SK-MEL-5 (cell line): ENCODE measurements at regions not wholly inside any gene's neighbourhood (a gene's known extent, or its start where the extent isn't known, plus 50 kb on each side); places are given as distances from the start of the nearest gene placed in this dataset.
A peak's percentile ranks its signal among the peaks of the same experiment; 100 is the strongest.

Source experiments
- DNase-seq: peaks from one replicate; pipeline ENCODE4 v3.0.0-alpha.2; 2016; ENCODE audit warnings: low read depth, low spot score
- in situ Hi-C: cut with HindIII; loops from 2 replicates; pipeline ENCODE4 v1.10.0; 2016; ENCODE audit warnings: low sequenced_read_pairs, high pct_unique_total_duplicates, low pct_unique_long_range_greater_than_20kb

GRCh38 chr4:126216611-126217010 lies 901.9 kb downstream of the FAT4 start:
- in situ Hi-C loops: no loop called here
- DNase-seq: no peak

- in situ Hi-C loops: no loop called here
- DNase-seq: no peak
Measured at GRCh38 chr4:126221282-126221681, 906.5 kb downstream of the FAT4 start.

- in situ Hi-C loops: no loop called here
- DNase-seq: no peak
Measured at GRCh38 chr4:126221717-126222340, 907.1 kb downstream of the FAT4 start.

DNA sequence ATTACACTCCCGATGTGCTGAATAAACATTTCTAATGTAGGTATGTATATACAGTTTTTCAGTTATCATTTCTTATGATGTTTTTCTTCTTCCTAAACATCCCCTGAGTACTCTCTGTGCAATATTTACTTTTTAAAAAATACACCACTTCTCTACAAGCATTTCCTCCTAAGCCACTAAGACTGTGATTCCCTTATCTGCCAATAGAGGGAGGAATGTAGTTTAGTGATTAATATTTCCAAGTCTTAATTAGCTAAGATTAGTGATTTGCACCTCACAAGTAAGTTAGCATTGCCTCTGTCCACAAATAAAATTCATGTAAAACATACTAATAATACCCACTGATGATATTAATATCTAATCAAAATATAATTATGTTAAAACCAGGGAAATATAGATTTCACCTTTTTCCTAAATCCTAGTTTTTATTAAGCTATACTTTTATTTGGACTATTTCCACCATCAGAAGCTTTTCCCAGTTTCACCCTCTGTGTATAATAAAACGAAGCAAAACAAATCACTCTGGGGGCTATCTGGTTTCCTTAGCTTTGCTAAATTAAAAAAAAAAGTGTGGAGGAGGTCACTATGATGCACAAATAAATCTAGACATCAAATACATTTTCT lies 909.1 kb downstream of the FAT4 start:
- DNase-seq: peak; percentile 28
- in situ Hi-C loops: no loop called here

DNA sequence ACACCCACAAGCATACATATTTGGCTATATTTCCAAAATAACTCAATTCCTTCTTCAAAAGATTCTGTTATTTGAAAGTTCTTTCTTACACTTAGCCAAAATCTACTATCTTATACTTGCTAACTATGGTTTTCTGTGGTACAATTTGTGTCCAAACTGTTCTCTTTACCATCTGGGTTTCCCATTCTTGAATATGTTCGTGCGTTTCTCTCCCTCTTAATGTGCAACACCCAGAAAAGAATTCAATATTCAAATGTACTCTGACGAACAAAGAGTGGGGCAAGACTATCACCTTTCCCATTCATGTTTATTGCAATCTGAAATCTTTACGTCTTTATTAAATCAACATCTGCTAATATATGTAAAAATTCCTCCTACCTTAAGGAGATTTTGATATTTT lies 912.7 kb downstream of the FAT4 start:
- no peak for DNase-seq
- in situ Hi-C loops: no loop called here

- DNase-seq: no peak
- in situ Hi-C loops: no loop called here
Measured at GRCh38 chr4:126230269-126230668, 915.5 kb downstream of the FAT4 start.

GRCh38 chr4:126233483-126233882 lies 918.7 kb downstream of the FAT4 start:
- DNase-seq: no peak
- in situ Hi-C loops: no loop called here

- DNase-seq: no peak
- in situ Hi-C loops: no loop called here
Measured at GRCh38 chr4:126238013-126238412, 923.3 kb downstream of the FAT4 start.

DNA sequence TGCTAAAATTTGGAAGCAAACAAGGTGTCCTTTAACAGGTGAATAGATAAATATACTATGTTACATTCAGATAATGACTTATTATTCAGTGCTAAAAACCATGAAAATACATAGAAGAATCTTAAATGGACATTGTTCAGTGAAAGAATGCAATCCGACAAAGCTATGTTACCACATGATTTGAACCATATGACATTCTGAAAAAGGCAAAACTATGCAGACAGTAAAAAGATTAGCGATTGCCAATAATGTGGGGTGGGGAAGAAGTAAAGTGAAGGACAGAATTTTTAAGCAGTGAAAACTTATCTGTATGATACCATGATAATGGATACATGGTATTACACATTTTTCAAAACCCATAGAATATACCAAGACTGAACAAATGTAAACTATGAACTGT lies 926.9 kb downstream of the FAT4 start:
- no peak for DNase-seq
- in situ Hi-C loops: no loop called here

DNA sequence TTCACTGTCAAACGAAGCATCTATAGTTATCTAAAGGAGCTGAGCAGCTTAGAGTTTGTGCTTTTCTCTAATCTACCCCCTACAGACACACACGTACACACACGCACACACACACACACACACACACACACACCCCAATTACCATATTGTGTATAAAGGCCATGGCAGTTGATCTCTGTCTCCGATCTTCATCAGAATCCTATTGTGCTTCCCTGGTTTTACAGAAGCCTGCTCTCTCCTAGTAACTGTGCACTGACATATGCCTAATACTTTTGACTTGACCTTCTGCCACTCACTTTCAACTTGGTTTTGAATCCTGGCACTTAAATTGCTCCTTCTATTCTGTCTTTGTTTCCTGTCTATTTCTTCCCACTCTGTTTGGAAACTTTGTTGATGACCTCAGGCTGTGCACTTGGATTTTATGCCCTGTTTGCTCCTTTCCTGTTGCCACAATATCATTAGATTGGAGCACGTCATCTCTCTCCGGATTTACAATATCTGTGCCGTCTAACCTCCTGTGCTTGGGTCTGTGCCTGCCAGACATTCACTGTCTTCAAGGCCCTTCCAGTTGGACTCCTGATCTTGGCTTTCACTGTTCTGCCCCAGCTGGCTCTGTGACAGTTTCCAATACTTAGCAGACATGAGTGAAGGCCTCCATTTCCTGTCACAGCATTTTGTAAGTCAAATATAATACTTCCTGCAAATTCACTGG lies 928.1 kb downstream of the FAT4 start:
- in situ Hi-C loops: no loop called here
- DNase-seq: no peak

GRCh38 chr4:126247409-126247808 lies 932.7 kb downstream of the FAT4 start:
- no peak for DNase-seq
- in situ Hi-C loops: no loop called here

DNA sequence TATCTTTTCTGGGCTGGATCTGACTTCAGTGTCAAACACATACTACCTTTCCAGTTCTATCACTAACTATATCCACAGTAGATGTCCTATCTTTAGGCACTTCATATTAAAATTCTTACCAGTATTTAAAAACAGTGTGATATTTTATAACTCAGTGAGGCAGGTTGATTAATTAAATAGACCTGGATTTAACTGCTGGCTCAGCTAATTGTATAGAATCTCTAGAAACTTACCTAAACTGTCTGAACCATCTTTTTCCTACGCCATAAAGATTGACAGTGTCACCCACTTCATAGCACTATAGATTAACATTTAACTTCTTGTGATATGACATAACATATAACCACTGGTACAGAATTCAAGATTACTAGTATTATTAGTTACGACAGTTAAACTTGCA lies 935.3 kb downstream of the FAT4 start:
- in situ Hi-C loops: no loop called here
- DNase-seq: no peak

DNA sequence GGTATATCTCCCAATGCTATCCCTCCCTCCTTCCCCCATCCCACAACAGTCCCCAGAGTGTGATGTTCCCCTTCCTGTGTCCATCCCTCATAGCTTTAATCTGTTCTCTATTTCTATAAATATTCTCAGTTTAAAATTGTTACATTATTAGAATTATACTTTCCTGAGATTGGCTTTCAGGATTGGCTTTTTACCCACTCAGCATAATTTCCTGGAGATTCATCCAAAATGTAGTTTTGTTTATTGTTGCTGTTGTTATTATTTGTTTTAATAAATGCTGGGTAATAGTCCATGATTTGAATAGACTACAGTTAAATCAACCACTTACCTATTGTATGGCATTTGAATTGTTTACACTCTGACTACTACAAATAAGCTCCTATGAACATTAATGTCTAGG lies 936.4 kb downstream of the FAT4 start:
- in situ Hi-C loops: no loop called here
- DNase-seq: no peak

DNA sequence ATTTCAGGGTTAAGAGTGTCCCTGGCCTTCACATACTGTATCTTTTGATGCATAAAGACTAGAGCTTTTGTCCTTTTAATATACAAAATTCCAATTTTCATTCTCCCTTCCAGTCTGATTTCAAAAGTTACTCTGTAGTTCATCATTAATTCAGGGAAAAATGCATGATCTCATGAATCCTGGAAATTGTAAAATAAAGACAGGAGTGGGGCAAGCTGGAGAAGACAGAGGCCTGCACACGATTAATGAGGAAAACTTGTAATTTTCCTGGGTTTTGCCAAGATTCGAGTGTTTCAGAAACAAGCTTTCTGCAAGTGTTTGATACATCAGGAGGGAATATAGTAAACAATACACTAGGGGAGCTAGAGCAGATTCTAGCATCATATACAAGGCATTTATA lies 947.9 kb downstream of the FAT4 start:
- in situ Hi-C loops: no loop called here
- no peak for DNase-seq

- no peak for DNase-seq
Measured at GRCh38 chr4:126264839-126265238, 950.1 kb downstream of the FAT4 start.

DNA sequence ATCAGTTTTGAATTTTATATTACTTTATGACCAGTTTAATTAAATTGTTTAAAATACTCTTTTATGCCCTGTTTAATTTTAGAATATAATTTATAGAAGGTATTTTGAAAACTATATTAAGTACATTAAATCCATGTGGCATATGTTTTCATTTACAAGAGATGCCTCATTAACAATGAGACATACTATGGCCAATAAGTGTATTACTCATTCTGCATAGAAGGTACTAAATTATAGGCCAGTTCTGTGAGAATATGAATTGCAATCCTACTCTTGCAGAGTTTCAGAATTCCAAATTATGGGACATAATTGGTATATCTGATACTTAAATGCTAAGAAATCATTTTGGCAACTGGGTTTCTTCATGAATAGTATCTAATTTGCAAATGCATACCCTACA lies 951.1 kb downstream of the FAT4 start:
- in situ Hi-C loops: no loop called here
- DNase-seq: no peak

More at GRCh38 chr4:126264839-126265238, 950.1 kb downstream of the FAT4 start:
- in situ Hi-C loops: no loop called here

- DNase-seq: no peak
- in situ Hi-C loops: no loop called here
Measured at GRCh38 chr4:126267689-126268088, 952.9 kb downstream of the FAT4 start.

GRCh38 chr4:126268106-126268505 lies 953.4 kb downstream of the FAT4 start:
- no peak for DNase-seq
- in situ Hi-C loops: no loop called here

GRCh38 chr4:126269106-126269505 lies 954.4 kb downstream of the FAT4 start:
- no peak for DNase-seq
- in situ Hi-C loops: no loop called here
